Upper lobe of left lung (tissue), 6 donors: ENCODE measurements at regions not wholly inside any gene's neighbourhood (a gene's known extent, or its start where the extent isn't known, plus 50 kb on each side); places are given as distances from the start of the nearest gene placed in this dataset.

Experiments
- ATAC-seq, 2 donors: fragments of 200-7000 bp; cut with Tn5 transposase; one replicate each; pipeline ENCODE4 v1.9.1; 2022; ENCODE audit warnings: mild to moderate bottlenecking in 2 of 2, moderate library complexity in 2 of 2; ENCODE audit not compliant: low FRiP score in 2 of 2
- DNase-seq, 2 donors: peaks; one replicate each; pipeline ENCODE4 v3.0.0-alpha.2; 2019 to 2020
- H3K27ac ChIP-seq, 4 donors: fragments of 200-600 bp; sonication (generic); one replicate each; pipeline ENCODE4 v1.5.1; 2016 to 2019
- H3K27me3 ChIP-seq, 4 donors: fragments of 200-600 bp; sonication (generic); one replicate each; pipeline ENCODE4 v1.5.1; 2017 to 2019
- H3K36me3 ChIP-seq, 4 donors: fragments of 200-600 bp; sonication (generic); one replicate each; pipeline ENCODE4 v1.5.1; 2016 to 2019
- H3K4me1 ChIP-seq, 4 donors: fragments of 200-600 bp; sonication (generic); one replicate each; pipeline ENCODE4 v1.5.1; 2018 to 2019
- H3K4me3 ChIP-seq, 4 donors: fragments of 200-600 bp; sonication (generic); one replicate each; pipeline ENCODE4 v1.5.1; 2017 to 2019; ENCODE audit warnings: mild to moderate bottlenecking in 2 of 4, moderate library complexity in 1 of 4
- H3K9me3 ChIP-seq, 4 donors: fragments of 200-600 bp; sonication (generic); one replicate each; pipeline ENCODE4 v1.5.1; 2018 to 2019
- EP300 ChIP-seq, 4 donors: sonication (generic); formaldehyde crosslinking; IDR thresholded peaks; one replicate each; pipeline ENCODE4 v1.5.1; 2017; ENCODE audit warnings: antibody characterized with exemption in 4 of 4, control low read depth in 2 of 4
- POLR2A ChIP-seq, 4 donors: fragments of 450-650 bp; IDR thresholded peaks; one replicate each; pipeline ENCODE4 v1.5.1; 2016 to 2017; ENCODE audit warnings: antibody characterized with exemption in 4 of 4, mild to moderate bottlenecking in 2 of 4
- POLR2AphosphoS5 ChIP-seq, 2 donors: sonication (generic); formaldehyde crosslinking; IDR thresholded peaks; one replicate each; pipeline ENCODE4 v1.5.1; 2017; ENCODE audit warnings: antibody characterized with exemption in 2 of 2
- WGBS, 2 donors: methylation state at CpG; one replicate each; pipeline ENCODE4 v1.1.5; 2017 to 2018; 5-methylcytosine and 5-hydroxymethylcytosine counted together
- TF ChIP-seq, protein P1 (sequence below), 6 experiments: fragments of 450-650 bp in 4 of 6; fragments of 200-600 bp in 2 of 6; sonication (generic) in 2 of 6; IDR thresholded peaks; one replicate each; pipeline ENCODE4 v1.5.1; 2016 to 2019; ENCODE audit warnings: antibody characterized with exemption in 6 of 6
- donor health status: DM: no; HTN: no; CAD: no; lungs with moderate emphysema.
- donor health status: DM: no; HTN: yes; CAD: no; lungs with severe emphysema.

DNA sequence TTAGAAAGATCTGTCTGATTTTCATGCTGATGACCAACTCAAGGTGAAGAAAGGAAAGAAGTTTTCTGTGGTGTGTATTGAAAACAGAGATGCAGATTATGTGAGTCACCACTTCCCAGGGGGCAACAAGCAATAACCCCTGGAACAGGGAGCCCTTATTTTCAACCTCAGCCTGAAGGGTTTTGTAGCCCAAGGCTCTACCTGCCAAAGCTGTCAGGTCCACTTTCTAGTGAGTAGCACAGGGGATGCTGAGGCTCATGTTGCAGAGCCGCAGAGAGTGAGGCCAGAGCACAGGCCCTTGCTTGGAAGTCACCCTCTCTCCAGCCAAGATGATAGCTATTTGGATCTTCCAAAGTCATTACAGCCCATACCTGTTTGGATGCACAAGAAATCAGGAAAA, 152.2 kb upstream of the SLC24A5 start:
- WGBS, 2 donors: 71 to 100% methylated on average over 1 of the region's 1 CpG
- no peaks in the 10 kb centered on the region for H3K36me3 ChIP-seq
- H3K4me3 ChIP-seq: no peak overlapping the region
- no peak overlapping the region for H3K27ac ChIP-seq
- ATAC-seq (no peak), DNase-seq (no peak)
- TF ChIP-seq EP300 (IDR thresholded peaks at IDR 0.05) (no peak), POLR2A (IDR thresholded peaks at IDR 0.05) (no peak), POLR2AphosphoS5 (IDR thresholded peaks at IDR 0.05) (no peak)
- TF ChIP-seq, protein P1, sequence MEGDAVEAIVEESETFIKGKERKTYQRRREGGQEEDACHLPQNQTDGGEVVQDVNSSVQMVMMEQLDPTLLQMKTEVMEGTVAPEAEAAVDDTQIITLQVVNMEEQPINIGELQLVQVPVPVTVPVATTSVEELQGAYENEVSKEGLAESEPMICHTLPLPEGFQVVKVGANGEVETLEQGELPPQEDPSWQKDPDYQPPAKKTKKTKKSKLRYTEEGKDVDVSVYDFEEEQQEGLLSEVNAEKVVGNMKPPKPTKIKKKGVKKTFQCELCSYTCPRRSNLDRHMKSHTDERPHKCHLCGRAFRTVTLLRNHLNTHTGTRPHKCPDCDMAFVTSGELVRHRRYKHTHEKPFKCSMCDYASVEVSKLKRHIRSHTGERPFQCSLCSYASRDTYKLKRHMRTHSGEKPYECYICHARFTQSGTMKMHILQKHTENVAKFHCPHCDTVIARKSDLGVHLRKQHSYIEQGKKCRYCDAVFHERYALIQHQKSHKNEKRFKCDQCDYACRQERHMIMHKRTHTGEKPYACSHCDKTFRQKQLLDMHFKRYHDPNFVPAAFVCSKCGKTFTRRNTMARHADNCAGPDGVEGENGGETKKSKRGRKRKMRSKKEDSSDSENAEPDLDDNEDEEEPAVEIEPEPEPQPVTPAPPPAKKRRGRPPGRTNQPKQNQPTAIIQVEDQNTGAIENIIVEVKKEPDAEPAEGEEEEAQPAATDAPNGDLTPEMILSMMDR (IDR thresholded peaks at IDR 0.05): no peak
- H3K4me1 ChIP-seq: no peaks in the 10 kb centered on the region
- no peaks in the 10 kb centered on the region for H3K9me3 ChIP-seq
- H3K27me3 ChIP-seq: no peaks in the 10 kb centered on the region

DNA sequence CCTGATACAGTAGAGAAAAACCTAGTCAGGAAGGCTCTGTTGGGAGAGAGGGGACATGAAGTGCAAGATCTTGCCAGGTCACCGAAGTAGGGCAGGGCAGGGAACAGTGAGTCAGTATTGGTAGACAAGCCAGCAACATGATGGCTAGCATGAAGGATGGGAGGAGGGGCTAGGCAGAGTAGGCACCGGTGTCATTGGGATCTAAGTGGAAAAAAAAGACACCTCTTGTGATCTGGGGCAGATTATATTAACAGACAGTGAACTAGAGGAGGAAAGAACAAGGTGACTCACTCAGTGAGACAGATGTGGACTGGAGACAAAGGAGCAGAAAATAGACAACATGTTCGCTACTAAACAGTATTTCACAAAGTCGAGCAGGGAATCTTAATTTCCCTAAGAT, 149.2 kb upstream of the SLC24A5 start:
- 80 to 98% methylated on average over 4 of the region's 4 CpGs for WGBS, 2 donors

DNA sequence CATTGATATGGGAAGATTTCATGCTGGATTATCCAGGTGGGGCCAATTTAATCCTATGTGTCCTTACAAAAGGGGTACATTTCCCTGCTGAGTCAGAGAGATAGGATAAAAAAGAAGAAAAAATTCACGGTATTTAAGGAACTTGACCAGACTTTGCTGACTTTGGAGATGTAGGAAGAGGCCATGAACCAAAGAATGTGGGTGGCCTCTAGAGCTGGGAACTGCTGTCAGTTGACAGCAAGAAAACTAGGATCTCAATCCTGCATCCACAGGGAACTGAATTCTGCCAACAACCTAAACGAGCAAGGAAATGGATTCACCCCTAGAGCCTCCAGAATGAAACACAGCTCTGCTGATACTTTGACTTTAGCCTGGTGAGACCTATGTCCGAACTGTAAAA, 148.1 kb upstream of the SLC24A5 start:
- no peaks in the 10 kb centered on the region for H3K9me3 ChIP-seq
- no peaks in the 10 kb centered on the region for H3K4me1 ChIP-seq
- H3K27me3 ChIP-seq: no peaks in the 10 kb centered on the region
- H3K36me3 ChIP-seq: no peaks in the 10 kb centered on the region
- no peak for ATAC-seq
- no peak overlapping the region for H3K27ac ChIP-seq
- TF ChIP-seq POLR2A (IDR thresholded peaks at IDR 0.05): no peak
- TF ChIP-seq EP300 (IDR thresholded peaks at IDR 0.05): no peak
- no peak for TF ChIP-seq POLR2AphosphoS5 (IDR thresholded peaks at IDR 0.05)
- TF ChIP-seq, protein P1 (IDR thresholded peaks at IDR 0.05): no peak
- DNase-seq: no peak
- 81 to 90% methylated on average over 3 of the region's 3 CpGs for WGBS, 2 donors
- H3K4me3 ChIP-seq: no peak overlapping the region

More for the DNA sequence above, 149.2 kb upstream of the SLC24A5 start:
- ATAC-seq (no peak), DNase-seq (no peak)
- Histone ChIP-seq H3K27me3 (no peaks in the 10 kb centered on the region), H3K9me3 (no peaks in the 10 kb centered on the region), H3K4me3 (no peak overlapping the region), H3K27ac (no peak overlapping the region), H3K4me1 (no peaks in the 10 kb centered on the region), H3K36me3 (no peaks in the 10 kb centered on the region)
- no peak for TF ChIP-seq POLR2A (IDR thresholded peaks at IDR 0.05)
- no peak for TF ChIP-seq POLR2AphosphoS5 (IDR thresholded peaks at IDR 0.05)
- no peak for TF ChIP-seq EP300 (IDR thresholded peaks at IDR 0.05)
- TF ChIP-seq, protein P1 (IDR thresholded peaks at IDR 0.05): no peak

DNA sequence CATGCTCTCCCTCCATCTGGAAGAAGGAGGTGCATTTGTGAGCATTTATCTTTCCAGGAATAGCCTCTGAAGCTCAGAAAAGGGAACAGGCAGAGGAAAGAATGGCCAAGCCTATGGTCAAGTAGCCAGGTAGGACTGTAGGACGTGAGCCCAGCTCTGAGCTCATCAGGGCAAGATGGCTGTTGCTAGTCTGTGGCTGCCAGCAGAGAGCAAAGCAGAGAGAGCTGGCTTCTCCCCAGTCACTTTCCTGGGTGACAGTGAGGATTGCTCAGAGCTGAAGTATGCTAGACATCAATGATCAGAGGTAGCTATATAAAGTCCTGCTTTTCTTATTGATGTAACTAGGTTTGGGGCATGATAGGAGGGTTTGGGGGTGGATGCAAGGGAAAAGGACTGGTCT, 146.1 kb upstream of the SLC24A5 start:
- no peak for TF ChIP-seq POLR2A (IDR thresholded peaks at IDR 0.05)
- TF ChIP-seq, protein P1 (IDR thresholded peaks at IDR 0.05): no peak
- no peak for TF ChIP-seq POLR2AphosphoS5 (IDR thresholded peaks at IDR 0.05)
- no peak for TF ChIP-seq EP300 (IDR thresholded peaks at IDR 0.05)
- DNase-seq: no peak
- H3K4me1 ChIP-seq: no peaks in the 10 kb centered on the region
- WGBS, 2 donors: 43 to 65% methylated on average over 1 of the region's 1 CpG
- no peaks in the 10 kb centered on the region for H3K36me3 ChIP-seq
- no peak overlapping the region for H3K27ac ChIP-seq
- no peaks in the 10 kb centered on the region for H3K9me3 ChIP-seq
- no peaks in the 10 kb centered on the region for H3K27me3 ChIP-seq
- ATAC-seq: no peak
- H3K4me3 ChIP-seq: no peak overlapping the region

DNA sequence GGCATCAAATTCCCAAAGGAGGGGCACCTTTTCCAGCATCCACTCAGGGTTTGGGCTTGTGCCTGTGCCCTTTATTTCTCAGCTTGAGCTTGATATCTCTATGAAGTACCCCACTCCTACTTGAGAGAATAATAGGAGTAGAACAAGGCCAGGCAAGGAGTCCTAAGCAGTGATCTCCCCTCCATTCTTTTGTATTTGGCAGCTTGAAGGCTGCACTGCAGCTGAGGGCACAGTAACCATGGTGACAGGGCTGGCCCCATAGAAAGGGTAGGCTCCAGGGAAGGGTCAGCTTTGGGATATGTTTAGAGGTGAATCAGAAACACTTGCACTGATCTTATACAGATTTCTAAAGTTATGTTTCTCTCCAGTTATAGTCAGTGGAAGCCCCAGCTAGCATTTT, 145.4 kb upstream of the SLC24A5 start:
- ATAC-seq (no peak), DNase-seq (no peak)
- TF ChIP-seq EP300 (IDR thresholded peaks at IDR 0.05) (no peak), POLR2A (IDR thresholded peaks at IDR 0.05) (no peak), POLR2AphosphoS5 (IDR thresholded peaks at IDR 0.05) (no peak)
- TF ChIP-seq, protein P1 (IDR thresholded peaks at IDR 0.05): no peak
- H3K36me3 ChIP-seq: no peaks in the 10 kb centered on the region
- no peaks in the 10 kb centered on the region for H3K27me3 ChIP-seq
- H3K9me3 ChIP-seq: no peaks in the 10 kb centered on the region
- H3K27ac ChIP-seq: no peak overlapping the region
- no peaks in the 10 kb centered on the region for H3K4me1 ChIP-seq
- H3K4me3 ChIP-seq: no peak overlapping the region
